ENCODE measurements at regions not wholly inside any gene's neighbourhood (a gene's known extent, or its start where the extent isn't known, plus 50 kb on each side); places are given as distances from the start of the nearest gene placed in this dataset.

DNA sequence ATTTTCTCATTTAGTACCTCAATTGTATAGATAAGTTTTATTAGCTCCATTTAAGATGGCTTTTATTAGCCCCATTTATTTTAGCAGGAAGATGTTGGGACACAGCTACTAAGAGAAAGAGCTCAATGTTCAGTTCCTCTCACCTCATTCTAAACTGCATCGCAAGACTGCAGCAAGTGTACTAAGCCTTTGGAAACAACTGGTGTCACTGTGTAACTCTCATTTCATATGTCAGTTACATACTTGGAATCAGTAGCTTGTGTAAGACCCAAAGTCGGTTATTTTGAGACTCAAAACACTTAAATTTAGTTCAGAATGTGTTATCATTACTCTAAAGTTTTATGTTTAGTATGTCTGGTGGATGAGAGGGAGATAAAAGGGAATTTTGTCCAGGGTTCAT lies 482.9 kb downstream of the BMP2 start:
- TF ChIP-seq, protein P1, sequence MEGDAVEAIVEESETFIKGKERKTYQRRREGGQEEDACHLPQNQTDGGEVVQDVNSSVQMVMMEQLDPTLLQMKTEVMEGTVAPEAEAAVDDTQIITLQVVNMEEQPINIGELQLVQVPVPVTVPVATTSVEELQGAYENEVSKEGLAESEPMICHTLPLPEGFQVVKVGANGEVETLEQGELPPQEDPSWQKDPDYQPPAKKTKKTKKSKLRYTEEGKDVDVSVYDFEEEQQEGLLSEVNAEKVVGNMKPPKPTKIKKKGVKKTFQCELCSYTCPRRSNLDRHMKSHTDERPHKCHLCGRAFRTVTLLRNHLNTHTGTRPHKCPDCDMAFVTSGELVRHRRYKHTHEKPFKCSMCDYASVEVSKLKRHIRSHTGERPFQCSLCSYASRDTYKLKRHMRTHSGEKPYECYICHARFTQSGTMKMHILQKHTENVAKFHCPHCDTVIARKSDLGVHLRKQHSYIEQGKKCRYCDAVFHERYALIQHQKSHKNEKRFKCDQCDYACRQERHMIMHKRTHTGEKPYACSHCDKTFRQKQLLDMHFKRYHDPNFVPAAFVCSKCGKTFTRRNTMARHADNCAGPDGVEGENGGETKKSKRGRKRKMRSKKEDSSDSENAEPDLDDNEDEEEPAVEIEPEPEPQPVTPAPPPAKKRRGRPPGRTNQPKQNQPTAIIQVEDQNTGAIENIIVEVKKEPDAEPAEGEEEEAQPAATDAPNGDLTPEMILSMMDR (IDR thresholded peaks at IDR 0.05), result no peak
- no peak for TF ChIP-seq POLR2A (IDR thresholded peaks at IDR 0.05)
